HL-60 (cell line): ENCODE measurements at regions not wholly inside any gene's neighbourhood (a gene's known extent, or its start where the extent isn't known, plus 50 kb on each side); places are given as distances from the start of the nearest gene placed in this dataset.
"Not testable (repeated sequence)": the region's sequence is repeated elsewhere in the genome, so short reads cannot be mapped to it uniquely, and the experiment has no call there.

ENCODE experiments used
- GABPA ChIP-seq: IDR thresholded peaks from 2 replicates; pipeline ENCODE4 v1.6.1; 2012; ENCODE audit warnings: low read depth
- POLR2AphosphoS5 ChIP-seq: IDR thresholded peaks from 2 replicates; pipeline ENCODE4 v1.6.1; 2012; ENCODE audit warnings: low read depth
- SPI1 ChIP-seq: IDR thresholded peaks from 2 replicates; pipeline ENCODE4 v1.6.1; 2012; ENCODE audit warnings: low read depth, mild to moderate bottlenecking, borderline replicate concordance
- TF ChIP-seq, protein P1 (sequence below): IDR thresholded peaks from one replicate; pipeline ENCODE4 v1.5.1; 2011; ENCODE audit warnings: low read length, control low read depth, inconsistent platforms; ENCODE audit not compliant: insufficient read depth
- TF ChIP-seq, protein P2 (sequence below): IDR thresholded peaks from 2 replicates; pipeline ENCODE4 v1.6.1; 2012; ENCODE audit warnings: low read depth; ENCODE audit not compliant: insufficient replicate concordance

DNA sequence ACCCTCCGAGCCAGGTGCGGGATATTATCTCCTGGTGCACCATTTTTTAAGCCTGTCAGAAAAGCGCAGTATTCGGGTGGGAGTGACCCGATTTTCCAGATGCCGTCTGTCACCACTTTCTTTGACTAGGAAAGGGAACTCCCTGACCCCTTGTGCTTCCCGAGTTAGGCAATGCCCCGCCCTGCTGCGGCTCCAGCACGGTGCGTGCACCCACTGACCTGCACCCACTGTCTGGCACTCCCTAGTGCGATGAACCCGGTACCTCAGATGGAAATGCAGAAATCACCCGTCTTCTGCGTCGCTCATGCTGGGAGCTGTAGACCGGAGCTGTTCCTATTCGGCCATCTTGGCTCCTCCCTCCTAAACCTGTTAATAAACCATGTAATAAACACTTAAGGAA is 522.5 kb upstream of the COBL start:
- TF ChIP-seq, protein P1, sequence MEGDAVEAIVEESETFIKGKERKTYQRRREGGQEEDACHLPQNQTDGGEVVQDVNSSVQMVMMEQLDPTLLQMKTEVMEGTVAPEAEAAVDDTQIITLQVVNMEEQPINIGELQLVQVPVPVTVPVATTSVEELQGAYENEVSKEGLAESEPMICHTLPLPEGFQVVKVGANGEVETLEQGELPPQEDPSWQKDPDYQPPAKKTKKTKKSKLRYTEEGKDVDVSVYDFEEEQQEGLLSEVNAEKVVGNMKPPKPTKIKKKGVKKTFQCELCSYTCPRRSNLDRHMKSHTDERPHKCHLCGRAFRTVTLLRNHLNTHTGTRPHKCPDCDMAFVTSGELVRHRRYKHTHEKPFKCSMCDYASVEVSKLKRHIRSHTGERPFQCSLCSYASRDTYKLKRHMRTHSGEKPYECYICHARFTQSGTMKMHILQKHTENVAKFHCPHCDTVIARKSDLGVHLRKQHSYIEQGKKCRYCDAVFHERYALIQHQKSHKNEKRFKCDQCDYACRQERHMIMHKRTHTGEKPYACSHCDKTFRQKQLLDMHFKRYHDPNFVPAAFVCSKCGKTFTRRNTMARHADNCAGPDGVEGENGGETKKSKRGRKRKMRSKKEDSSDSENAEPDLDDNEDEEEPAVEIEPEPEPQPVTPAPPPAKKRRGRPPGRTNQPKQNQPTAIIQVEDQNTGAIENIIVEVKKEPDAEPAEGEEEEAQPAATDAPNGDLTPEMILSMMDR, result not testable (repeated sequence)
- TF ChIP-seq, protein P2, sequence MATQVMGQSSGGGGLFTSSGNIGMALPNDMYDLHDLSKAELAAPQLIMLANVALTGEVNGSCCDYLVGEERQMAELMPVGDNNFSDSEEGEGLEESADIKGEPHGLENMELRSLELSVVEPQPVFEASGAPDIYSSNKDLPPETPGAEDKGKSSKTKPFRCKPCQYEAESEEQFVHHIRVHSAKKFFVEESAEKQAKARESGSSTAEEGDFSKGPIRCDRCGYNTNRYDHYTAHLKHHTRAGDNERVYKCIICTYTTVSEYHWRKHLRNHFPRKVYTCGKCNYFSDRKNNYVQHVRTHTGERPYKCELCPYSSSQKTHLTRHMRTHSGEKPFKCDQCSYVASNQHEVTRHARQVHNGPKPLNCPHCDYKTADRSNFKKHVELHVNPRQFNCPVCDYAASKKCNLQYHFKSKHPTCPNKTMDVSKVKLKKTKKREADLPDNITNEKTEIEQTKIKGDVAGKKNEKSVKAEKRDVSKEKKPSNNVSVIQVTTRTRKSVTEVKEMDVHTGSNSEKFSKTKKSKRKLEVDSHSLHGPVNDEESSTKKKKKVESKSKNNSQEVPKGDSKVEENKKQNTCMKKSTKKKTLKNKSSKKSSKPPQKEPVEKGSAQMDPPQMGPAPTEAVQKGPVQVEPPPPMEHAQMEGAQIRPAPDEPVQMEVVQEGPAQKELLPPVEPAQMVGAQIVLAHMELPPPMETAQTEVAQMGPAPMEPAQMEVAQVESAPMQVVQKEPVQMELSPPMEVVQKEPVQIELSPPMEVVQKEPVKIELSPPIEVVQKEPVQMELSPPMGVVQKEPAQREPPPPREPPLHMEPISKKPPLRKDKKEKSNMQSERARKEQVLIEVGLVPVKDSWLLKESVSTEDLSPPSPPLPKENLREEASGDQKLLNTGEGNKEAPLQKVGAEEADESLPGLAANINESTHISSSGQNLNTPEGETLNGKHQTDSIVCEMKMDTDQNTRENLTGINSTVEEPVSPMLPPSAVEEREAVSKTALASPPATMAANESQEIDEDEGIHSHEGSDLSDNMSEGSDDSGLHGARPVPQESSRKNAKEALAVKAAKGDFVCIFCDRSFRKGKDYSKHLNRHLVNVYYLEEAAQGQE, result not testable (repeated sequence)
- not testable (repeated sequence) for TF ChIP-seq POLR2AphosphoS5, GABPA, SPI1
